ENCODE measurements at regions not wholly inside any gene's neighbourhood (a gene's known extent, or its start where the extent isn't known, plus 50 kb on each side); places are given as distances from the start of the nearest gene placed in this dataset.

GRCh38 chrX:9134366-9134765 is 100.4 kb upstream of the FAM9B start:
- no peak overlapping the region for H3K27ac Mint-ChIP-seq
- no peaks in the 10 kb centered on the region for H3K27me3 Mint-ChIP-seq
- no peak overlapping the region for H3K4me3 Mint-ChIP-seq
- peaks cover 31% of the 10 kb centered on the region for H3K4me1 Mint-ChIP-seq (ENCODE audit: low read depth)
- peaks cover 5% of the 10 kb centered on the region for H3K9me3 Mint-ChIP-seq
- H3K36me3 Mint-ChIP-seq (ENCODE audit: low read depth), result peaks cover 9% of the 10 kb centered on the region

GRCh38 chrX:9135901-9136510 is 102.1 kb upstream of the FAM9B start:
- peaks cover 9% of the 10 kb centered on the region for H3K36me3 Mint-ChIP-seq (ENCODE audit: low read depth)
- H3K27ac Mint-ChIP-seq, result no peak overlapping the region
- H3K27me3 Mint-ChIP-seq, result no peaks in the 10 kb centered on the region
- peaks cover 15% of the 10 kb centered on the region for H3K4me1 Mint-ChIP-seq (ENCODE audit: low read depth)
- H3K9me3 Mint-ChIP-seq, result peaks cover 5% of the 10 kb centered on the region
- no peak overlapping the region for H3K4me3 Mint-ChIP-seq

GRCh38 chrX:9137152-9137551 is 103.2 kb upstream of the FAM9B start:
- Mint-ChIP-seq H3K4me3 (no peak overlapping the region), H3K27ac (no peak overlapping the region), H3K9me3 (peaks cover 5% of the 10 kb centered on the region), H3K4me1 (ENCODE audit: low read depth) (peaks cover 3% of the 10 kb centered on the region), H3K36me3 (ENCODE audit: low read depth) (peaks cover 5% of the 10 kb centered on the region), H3K27me3 (no peaks in the 10 kb centered on the region)

- no peaks in the 10 kb centered on the region for H3K9me3 Mint-ChIP-seq
Observed at GRCh38 chrX:9141496-9141895, 107.6 kb upstream of the FAM9B start.

GRCh38 chrX:9144701-9145241 is 110.8 kb upstream of the FAM9B start:
- Mint-ChIP-seq H3K9me3 (peaks cover 3% of the 10 kb centered on the region), H3K27me3 (no peaks in the 10 kb centered on the region), H3K36me3 (ENCODE audit: low read depth) (no peaks in the 10 kb centered on the region), H3K4me3 (no peak overlapping the region), H3K27ac (no peak overlapping the region), H3K4me1 (ENCODE audit: low read depth) (peaks cover 3% of the 10 kb centered on the region)

More at GRCh38 chrX:9141496-9141895, 107.6 kb upstream of the FAM9B start:
- Mint-ChIP-seq H3K27ac (no peak overlapping the region), H3K36me3 (ENCODE audit: low read depth) (no peaks in the 10 kb centered on the region), H3K4me1 (ENCODE audit: low read depth) (no peaks in the 10 kb centered on the region), H3K27me3 (no peaks in the 10 kb centered on the region), H3K4me3 (no peak overlapping the region)

GRCh38 chrX:9146657-9147056 is 112.7 kb upstream of the FAM9B start:
- Mint-ChIP-seq H3K27ac (no peak overlapping the region), H3K4me1 (ENCODE audit: low read depth) (peaks cover 4% of the 10 kb centered on the region), H3K9me3 (peaks cover 4% of the 10 kb centered on the region), H3K27me3 (no peaks in the 10 kb centered on the region), H3K36me3 (ENCODE audit: low read depth) (peaks cover under 1% of the 10 kb centered on the region), H3K4me3 (no peak overlapping the region)

GRCh38 chrX:9147086-9147485 is 113.2 kb upstream of the FAM9B start:
- Mint-ChIP-seq H3K36me3 (ENCODE audit: low read depth) (peaks cover 5% of the 10 kb centered on the region), H3K27me3 (no peaks in the 10 kb centered on the region), H3K4me1 (ENCODE audit: low read depth) (peaks cover 8% of the 10 kb centered on the region), H3K4me3 (no peak overlapping the region), H3K27ac (no peak overlapping the region), H3K9me3 (peaks cover 8% of the 10 kb centered on the region)

GRCh38 chrX:9147726-9148125 is 113.8 kb upstream of the FAM9B start:
- Mint-ChIP-seq H3K4me3 (no peak overlapping the region), H3K36me3 (ENCODE audit: low read depth) (peaks cover 7% of the 10 kb centered on the region), H3K27me3 (no peaks in the 10 kb centered on the region), H3K9me3 (peaks cover 8% of the 10 kb centered on the region), H3K27ac (no peak overlapping the region), H3K4me1 (ENCODE audit: low read depth) (peaks cover 10% of the 10 kb centered on the region)

- peaks cover 7% of the 10 kb centered on the region for H3K36me3 Mint-ChIP-seq (ENCODE audit: low read depth)
- no peak overlapping the region for H3K4me3 Mint-ChIP-seq
Observed at GRCh38 chrX:9148615-9149399, 114.9 kb upstream of the FAM9B start.

GRCh38 chrX:9149501-9150245 is 115.7 kb upstream of the FAM9B start:
- Mint-ChIP-seq H3K27ac (no peak overlapping the region), H3K9me3 (peaks cover 9% of the 10 kb centered on the region), H3K4me1 (ENCODE audit: low read depth) (peaks cover 24% of the 10 kb centered on the region), H3K4me3 (no peak overlapping the region), H3K27me3 (no peaks in the 10 kb centered on the region), H3K36me3 (ENCODE audit: low read depth) (peaks cover 8% of the 10 kb centered on the region)

More at GRCh38 chrX:9148615-9149399, 114.9 kb upstream of the FAM9B start:
- H3K9me3 Mint-ChIP-seq, result peaks cover 8% of the 10 kb centered on the region
- H3K27me3 Mint-ChIP-seq, result no peaks in the 10 kb centered on the region
- H3K27ac Mint-ChIP-seq, result no peak overlapping the region
- H3K4me1 Mint-ChIP-seq (ENCODE audit: low read depth), result peaks cover 19% of the 10 kb centered on the region

GRCh38 chrX:9151772-9152307 is 117.9 kb upstream of the FAM9B start:
- H3K4me3 Mint-ChIP-seq, result no peak overlapping the region
- H3K27ac Mint-ChIP-seq, result peak overlapping the region; percentile 62
- H3K9me3 Mint-ChIP-seq, result peaks cover 18% of the 10 kb centered on the region
- H3K36me3 Mint-ChIP-seq (ENCODE audit: low read depth), result peaks cover 13% of the 10 kb centered on the region
- H3K27me3 Mint-ChIP-seq, result no peaks in the 10 kb centered on the region
- peaks cover 27% of the 10 kb centered on the region for H3K4me1 Mint-ChIP-seq (ENCODE audit: low read depth)

- no peaks in the 10 kb centered on the region for H3K27me3 Mint-ChIP-seq
- H3K36me3 Mint-ChIP-seq (ENCODE audit: low read depth), result peaks cover 13% of the 10 kb centered on the region
- H3K27ac Mint-ChIP-seq, result peak overlapping the region; percentile 94
- H3K9me3 Mint-ChIP-seq, result peaks cover 18% of the 10 kb centered on the region
- H3K4me3 Mint-ChIP-seq, result peak overlapping the region; percentile 33
- H3K4me1 Mint-ChIP-seq (ENCODE audit: low read depth), result peaks cover 29% of the 10 kb centered on the region
Observed at GRCh38 chrX:9153300-9153699, 119.4 kb upstream of the FAM9B start.

GRCh38 chrX:9158611-9159010 is 124.7 kb upstream of the FAM9B start:
- Mint-ChIP-seq H3K4me1 (ENCODE audit: low read depth) (peaks cover 52% of the 10 kb centered on the region), H3K36me3 (ENCODE audit: low read depth) (peaks cover 6% of the 10 kb centered on the region), H3K27me3 (no peaks in the 10 kb centered on the region), H3K27ac (peak overlapping the region; percentile 58), H3K9me3 (peaks cover 16% of the 10 kb centered on the region), H3K4me3 (no peak overlapping the region)

- Mint-ChIP-seq H3K27ac (peak overlapping the region; percentile 79), H3K4me1 (ENCODE audit: low read depth) (peaks cover 67% of the 10 kb centered on the region), H3K27me3 (no peaks in the 10 kb centered on the region), H3K9me3 (peaks cover 10% of the 10 kb centered on the region), H3K4me3 (no peak overlapping the region), H3K36me3 (ENCODE audit: low read depth) (peaks cover under 1% of the 10 kb centered on the region)
Observed at GRCh38 chrX:9160698-9161329, 126.9 kb upstream of the FAM9B start.
